Keratinocyte (primary cell): ENCODE measurements at regions not wholly inside any gene's neighbourhood (a gene's known extent, or its start where the extent isn't known, plus 50 kb on each side); places are given as distances from the start of the nearest gene placed in this dataset.

ENCODE experiments used
- EZH2 ChIP-seq: IDR thresholded peaks from one replicate; pipeline ENCODE4 v1.6.1; 2012; ENCODE audit warnings: inconsistent platforms, mild to moderate bottlenecking, low read length, moderate library complexity
- TF ChIP-seq, protein P1 (sequence below), 3 experiments: IDR thresholded peaks in 1 of 3; conservative IDR thresholded peaks in 1 of 3; optimal IDR thresholded peaks in 1 of 3; 2 replicates in 2 of 3; 3 replicates in 1 of 3; pipeline versions ENCODE3 to v1.5.1; 2011; ENCODE audit warnings: low read length in 3 of 3, mild to moderate bottlenecking in 3 of 3, moderate library complexity in 2 of 3, control low read depth in 1 of 3, inconsistent platforms in 1 of 3; ENCODE audit not compliant: insufficient read depth in 2 of 3; ENCODE audit errors: extremely low read depth in 1 of 3

GRCh38 chr4:31755751-31756150, 1035.6 kb downstream of the PCDH7 start:
- TF ChIP-seq, protein P1, sequence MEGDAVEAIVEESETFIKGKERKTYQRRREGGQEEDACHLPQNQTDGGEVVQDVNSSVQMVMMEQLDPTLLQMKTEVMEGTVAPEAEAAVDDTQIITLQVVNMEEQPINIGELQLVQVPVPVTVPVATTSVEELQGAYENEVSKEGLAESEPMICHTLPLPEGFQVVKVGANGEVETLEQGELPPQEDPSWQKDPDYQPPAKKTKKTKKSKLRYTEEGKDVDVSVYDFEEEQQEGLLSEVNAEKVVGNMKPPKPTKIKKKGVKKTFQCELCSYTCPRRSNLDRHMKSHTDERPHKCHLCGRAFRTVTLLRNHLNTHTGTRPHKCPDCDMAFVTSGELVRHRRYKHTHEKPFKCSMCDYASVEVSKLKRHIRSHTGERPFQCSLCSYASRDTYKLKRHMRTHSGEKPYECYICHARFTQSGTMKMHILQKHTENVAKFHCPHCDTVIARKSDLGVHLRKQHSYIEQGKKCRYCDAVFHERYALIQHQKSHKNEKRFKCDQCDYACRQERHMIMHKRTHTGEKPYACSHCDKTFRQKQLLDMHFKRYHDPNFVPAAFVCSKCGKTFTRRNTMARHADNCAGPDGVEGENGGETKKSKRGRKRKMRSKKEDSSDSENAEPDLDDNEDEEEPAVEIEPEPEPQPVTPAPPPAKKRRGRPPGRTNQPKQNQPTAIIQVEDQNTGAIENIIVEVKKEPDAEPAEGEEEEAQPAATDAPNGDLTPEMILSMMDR (optimal IDR thresholded peaks at IDR 0.05 in 1 of 3, IDR thresholded peaks at IDR 0.05 in 1 of 3, conservative IDR thresholded peaks at IDR 0.05 in 1 of 3; ENCODE audit: extremely low read depth in 1 of 3, insufficient read depth in 2 of 3, low read length in 3 of 3) = no peak
- TF ChIP-seq EZH2 = no peak
